ENCODE measurements at regions not wholly inside any gene's neighbourhood (a gene's known extent, or its start where the extent isn't known, plus 50 kb on each side); places are given as distances from the start of the nearest gene placed in this dataset.
A peak's percentile ranks its signal among the peaks of the same experiment; 100 is the strongest.

GRCh38 chr10:128684215-128684614 is 558.0 kb upstream of the MKI67 start:
- Mint-ChIP-seq H3K9me3 (no peaks in the 10 kb centered on the region), H3K36me3 (ENCODE audit: low read depth) (no peaks in the 10 kb centered on the region), H3K4me1 (peaks cover 34% of the 10 kb centered on the region), H3K4me3 (no peak overlapping the region), H3K27ac (peak overlapping the region in 2 of 3 experiments; percentile 1 to 2), H3K27me3 (ENCODE audit: low read depth) (peaks cover 22% of the 10 kb centered on the region)
- no peak for TF ChIP-seq CTCF (IDR thresholded peaks at IDR 0.05; ENCODE audit: unreplicated experiment in 3 of 3)

DNA sequence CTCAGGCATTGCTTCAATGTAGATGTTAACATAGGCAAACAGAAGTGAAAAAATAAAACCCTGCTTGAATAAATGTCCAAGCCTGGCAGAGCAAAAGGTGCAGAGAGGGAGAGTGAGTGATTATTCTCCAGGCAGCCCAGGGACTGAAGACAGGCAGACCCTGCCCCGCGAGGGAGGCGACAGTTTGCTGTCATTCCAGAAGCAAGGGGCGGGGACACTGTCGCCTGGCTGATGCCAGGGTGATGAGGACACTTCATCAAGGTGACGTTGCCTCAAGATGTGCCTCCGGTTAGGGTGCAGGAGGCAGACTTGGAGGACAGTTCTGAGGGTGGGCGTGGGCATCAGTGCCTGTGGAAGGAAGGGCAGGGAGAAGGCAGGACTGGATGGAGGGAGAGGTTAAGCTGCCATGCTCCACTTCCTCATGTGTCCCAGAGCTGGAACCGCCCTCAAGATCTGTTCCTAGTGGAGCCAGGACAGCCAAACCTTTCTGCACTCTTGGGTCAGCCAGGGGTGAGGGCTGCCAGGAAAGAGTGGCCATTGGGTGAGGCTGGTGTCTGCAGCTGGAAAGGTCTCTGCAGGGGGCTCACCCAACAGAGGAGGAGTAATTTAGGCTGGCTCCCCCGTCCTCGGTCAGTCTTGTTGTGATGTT is 560.5 kb upstream of the MKI67 start:
- TF ChIP-seq CTCF (IDR thresholded peaks at IDR 0.05; ENCODE audit: unreplicated experiment in 3 of 3), result no peak
- Mint-ChIP-seq H3K36me3 (ENCODE audit: low read depth) (no peaks in the 10 kb centered on the region), H3K27me3 (ENCODE audit: low read depth) (peaks cover 19% of the 10 kb centered on the region), H3K27ac (peak overlapping the region in 2 of 3 experiments; percentile 40 to 73), H3K9me3 (no peaks in the 10 kb centered on the region), H3K4me1 (peaks cover 34% of the 10 kb centered on the region), H3K4me3 (peak overlapping the region in 1 of 3 experiments; percentile 1)

GRCh38 chr10:128687408-128687807 is 561.2 kb upstream of the MKI67 start:
- Mint-ChIP-seq H3K4me1 (peaks cover 34% of the 10 kb centered on the region), H3K27me3 (ENCODE audit: low read depth) (peaks cover 26% of the 10 kb centered on the region), H3K27ac (peak overlapping the region; percentile 37 to 81 (median 69)), H3K36me3 (ENCODE audit: low read depth) (no peaks in the 10 kb centered on the region), H3K4me3 (peak overlapping the region in 1 of 3 experiments; percentile 15), H3K9me3 (no peaks in the 10 kb centered on the region)
- TF ChIP-seq CTCF (IDR thresholded peaks at IDR 0.05; ENCODE audit: unreplicated experiment in 3 of 3), result no peak

DNA sequence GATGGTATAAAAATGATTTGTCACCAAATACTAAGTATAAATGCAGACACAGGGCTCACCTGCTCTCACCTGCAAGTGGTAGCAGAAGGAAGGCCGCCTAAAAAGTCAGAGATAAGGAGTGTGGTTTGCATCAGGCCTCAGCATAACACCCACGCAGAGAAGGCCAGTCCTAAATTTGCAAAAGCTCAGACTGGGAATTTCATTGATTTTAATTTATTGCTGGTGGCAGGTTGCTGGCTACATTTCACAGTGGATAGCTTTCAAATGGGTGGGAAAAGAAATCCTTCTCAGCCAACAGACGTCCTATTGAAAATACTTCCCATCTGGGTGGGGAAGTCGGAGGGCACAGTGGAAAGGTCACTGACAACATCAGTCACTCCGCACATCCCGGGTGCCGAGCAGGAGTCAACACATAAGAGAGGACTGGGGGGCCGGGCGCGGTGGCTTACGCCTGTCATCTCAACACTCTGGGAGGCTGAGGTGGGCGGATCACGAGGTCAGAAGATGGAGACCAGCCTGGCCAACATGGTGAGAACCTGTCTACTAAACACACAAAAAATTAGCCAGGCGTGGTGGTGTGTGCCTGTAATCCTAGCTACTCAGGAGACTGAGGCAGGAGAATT is 561.8 kb upstream of the MKI67 start:
- H3K27ac Mint-ChIP-seq, result peak overlapping the region; percentile 37 to 81 (median 69)
- no peak for TF ChIP-seq CTCF (IDR thresholded peaks at IDR 0.05; ENCODE audit: unreplicated experiment in 3 of 3)
- H3K36me3 Mint-ChIP-seq (ENCODE audit: low read depth), result no peaks in the 10 kb centered on the region
- no peaks in the 10 kb centered on the region for H3K9me3 Mint-ChIP-seq
- peaks cover 30% of the 10 kb centered on the region for H3K27me3 Mint-ChIP-seq (ENCODE audit: low read depth)
- no peak overlapping the region for H3K4me3 Mint-ChIP-seq
- peaks cover 33% of the 10 kb centered on the region for H3K4me1 Mint-ChIP-seq

GRCh38 chr10:128689667-128690066 is 563.4 kb upstream of the MKI67 start:
- Mint-ChIP-seq H3K36me3 (ENCODE audit: low read depth) (no peaks in the 10 kb centered on the region), H3K27ac (peak overlapping the region in 1 of 3 experiments; percentile 46), H3K4me3 (no peak overlapping the region), H3K9me3 (no peaks in the 10 kb centered on the region), H3K27me3 (ENCODE audit: low read depth) (peaks cover 45% of the 10 kb centered on the region), H3K4me1 (peaks cover 22% of the 10 kb centered on the region)
- no peak for TF ChIP-seq CTCF (IDR thresholded peaks at IDR 0.05; ENCODE audit: unreplicated experiment in 3 of 3)
